Right lobe of liver (tissue), 4 donors: ENCODE measurements at regions not wholly inside any gene's neighbourhood (a gene's known extent, or its start where the extent isn't known, plus 50 kb on each side); places are given as distances from the start of the nearest gene placed in this dataset.

ENCODE experiments used
- POLR2A ChIP-seq: fragments of 450-650 bp; IDR thresholded peaks from one replicate; pipeline ENCODE4 v1.6.1; 2017; ENCODE audit warnings: antibody characterized with exemption, mild to moderate bottlenecking
- TF ChIP-seq, protein P1 (sequence below), 4 donors: fragments of 200-600 bp in 3 of 4; fragments of 450-650 bp in 1 of 4; IDR thresholded peaks; one replicate each; pipeline versions ENCODE4 v1.5.1 to v1.8.0; 2016 to 2022; ENCODE audit warnings: antibody characterized with exemption in 4 of 4, mild to moderate bottlenecking in 2 of 4
- donor health status: DM: no; HTN: no; CAD: no.
- donor health status: DM: no; HTN: no; CAD: no.
- donor health status: DM: no; HTN: yes; CAD: no.

DNA sequence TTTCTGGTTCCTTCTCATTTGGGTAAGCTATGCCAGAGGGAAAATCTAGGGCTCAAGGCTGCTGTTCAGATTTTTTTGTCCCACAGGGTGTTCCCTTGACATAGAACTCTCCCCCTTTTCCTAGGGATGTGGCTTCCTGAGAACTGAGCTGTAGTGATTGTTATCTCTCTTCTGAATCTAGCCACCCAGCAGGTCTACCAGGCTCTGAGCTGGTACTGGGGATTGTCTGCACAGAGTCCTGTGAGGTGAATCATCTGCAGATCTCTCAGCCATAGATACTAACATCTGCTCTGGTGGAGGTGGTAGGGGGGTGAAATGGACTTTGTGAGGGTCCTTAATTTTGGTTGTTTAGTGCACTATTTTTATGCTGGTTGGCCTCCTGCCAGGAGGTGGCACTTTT, 167.3 kb upstream of the PGR start:
- TF ChIP-seq, protein P1, sequence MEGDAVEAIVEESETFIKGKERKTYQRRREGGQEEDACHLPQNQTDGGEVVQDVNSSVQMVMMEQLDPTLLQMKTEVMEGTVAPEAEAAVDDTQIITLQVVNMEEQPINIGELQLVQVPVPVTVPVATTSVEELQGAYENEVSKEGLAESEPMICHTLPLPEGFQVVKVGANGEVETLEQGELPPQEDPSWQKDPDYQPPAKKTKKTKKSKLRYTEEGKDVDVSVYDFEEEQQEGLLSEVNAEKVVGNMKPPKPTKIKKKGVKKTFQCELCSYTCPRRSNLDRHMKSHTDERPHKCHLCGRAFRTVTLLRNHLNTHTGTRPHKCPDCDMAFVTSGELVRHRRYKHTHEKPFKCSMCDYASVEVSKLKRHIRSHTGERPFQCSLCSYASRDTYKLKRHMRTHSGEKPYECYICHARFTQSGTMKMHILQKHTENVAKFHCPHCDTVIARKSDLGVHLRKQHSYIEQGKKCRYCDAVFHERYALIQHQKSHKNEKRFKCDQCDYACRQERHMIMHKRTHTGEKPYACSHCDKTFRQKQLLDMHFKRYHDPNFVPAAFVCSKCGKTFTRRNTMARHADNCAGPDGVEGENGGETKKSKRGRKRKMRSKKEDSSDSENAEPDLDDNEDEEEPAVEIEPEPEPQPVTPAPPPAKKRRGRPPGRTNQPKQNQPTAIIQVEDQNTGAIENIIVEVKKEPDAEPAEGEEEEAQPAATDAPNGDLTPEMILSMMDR (IDR thresholded peaks at IDR 0.05) = no peak
- TF ChIP-seq POLR2A = no peak
